ENCODE measurements at regions not wholly inside any gene's neighbourhood (a gene's known extent, or its start where the extent isn't known, plus 50 kb on each side); places are given as distances from the start of the nearest gene placed in this dataset.

DNA sequence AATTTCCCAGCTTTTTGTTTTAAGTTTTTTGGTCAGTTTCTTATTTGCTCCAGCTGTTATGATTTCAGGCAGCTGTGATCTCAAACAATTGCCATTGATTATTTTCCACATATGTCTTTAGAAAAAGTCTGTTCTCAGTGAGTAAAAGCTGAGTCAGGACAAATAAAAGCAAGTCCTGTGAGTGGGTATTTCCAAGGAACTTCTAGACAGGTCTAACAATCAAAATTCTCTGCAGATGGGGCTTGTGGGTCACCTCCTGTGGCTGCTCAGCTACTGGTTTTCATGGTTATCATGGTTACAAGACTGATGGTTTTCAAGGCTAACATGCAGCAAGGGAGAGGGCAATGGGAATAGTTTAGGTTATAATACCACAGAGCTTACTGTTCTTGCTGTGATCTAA is 585.7 kb downstream of the LMO4 start:
- TF ChIP-seq, protein P1, sequence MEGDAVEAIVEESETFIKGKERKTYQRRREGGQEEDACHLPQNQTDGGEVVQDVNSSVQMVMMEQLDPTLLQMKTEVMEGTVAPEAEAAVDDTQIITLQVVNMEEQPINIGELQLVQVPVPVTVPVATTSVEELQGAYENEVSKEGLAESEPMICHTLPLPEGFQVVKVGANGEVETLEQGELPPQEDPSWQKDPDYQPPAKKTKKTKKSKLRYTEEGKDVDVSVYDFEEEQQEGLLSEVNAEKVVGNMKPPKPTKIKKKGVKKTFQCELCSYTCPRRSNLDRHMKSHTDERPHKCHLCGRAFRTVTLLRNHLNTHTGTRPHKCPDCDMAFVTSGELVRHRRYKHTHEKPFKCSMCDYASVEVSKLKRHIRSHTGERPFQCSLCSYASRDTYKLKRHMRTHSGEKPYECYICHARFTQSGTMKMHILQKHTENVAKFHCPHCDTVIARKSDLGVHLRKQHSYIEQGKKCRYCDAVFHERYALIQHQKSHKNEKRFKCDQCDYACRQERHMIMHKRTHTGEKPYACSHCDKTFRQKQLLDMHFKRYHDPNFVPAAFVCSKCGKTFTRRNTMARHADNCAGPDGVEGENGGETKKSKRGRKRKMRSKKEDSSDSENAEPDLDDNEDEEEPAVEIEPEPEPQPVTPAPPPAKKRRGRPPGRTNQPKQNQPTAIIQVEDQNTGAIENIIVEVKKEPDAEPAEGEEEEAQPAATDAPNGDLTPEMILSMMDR (IDR thresholded peaks at IDR 0.05; ENCODE audit: extremely low read depth, low read depth, low read length): no peak
- no peak overlapping the region for H2AFZ ChIP-seq (ENCODE audit: low read length)
- no peak overlapping the region for H3K4me3 ChIP-seq (ENCODE audit: insufficient read depth, low read length)
- H3K36me3 ChIP-seq (ENCODE audit: insufficient read depth, low read length): no peaks in the 10 kb centered on the region
- peaks cover 26% of the 10 kb centered on the region for H3K4me1 ChIP-seq (ENCODE audit: insufficient read depth, low read length)
- H3K9me3 ChIP-seq (ENCODE audit: low read depth, low read length): no peaks in the 10 kb centered on the region
- H3K4me2 ChIP-seq (ENCODE audit: insufficient read depth, low read length): no peak overlapping the region
- no peak for DNase-seq (ENCODE audit: insufficient read length, low spot score, missing footprints)
- H3K27me3 ChIP-seq (ENCODE audit: insufficient read depth, low read length): no peaks in the 10 kb centered on the region
- no peaks in the 10 kb centered on the region for H3K79me2 ChIP-seq (ENCODE audit: insufficient read depth, low read length)
- H3K27ac ChIP-seq (ENCODE audit: low read depth, low read length): no peak overlapping the region
- no peaks in the 10 kb centered on the region for H4K20me1 ChIP-seq (ENCODE audit: insufficient read depth, low read length)

DNA sequence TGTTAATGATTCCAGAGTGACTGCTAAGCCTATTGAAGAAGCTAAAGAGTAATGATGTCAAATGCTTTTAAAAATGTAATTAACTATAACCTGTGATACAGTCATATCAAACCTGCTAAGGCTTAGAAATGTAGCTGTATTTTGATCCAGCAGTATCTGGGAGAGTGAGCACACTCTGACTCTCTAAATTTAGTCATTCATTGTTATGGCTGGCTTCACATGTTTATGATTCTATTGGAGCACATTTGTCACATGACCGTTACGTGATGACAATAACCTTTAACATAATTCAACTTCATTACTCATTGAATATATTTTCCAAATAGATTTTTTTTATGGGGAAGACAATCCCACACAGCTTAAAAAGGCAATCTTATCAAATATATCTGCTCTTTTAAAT is 587.1 kb downstream of the LMO4 start:
- Histone ChIP-seq H3K27ac (ENCODE audit: low read depth, low read length) (no peak overlapping the region), H3K36me3 (ENCODE audit: insufficient read depth, low read length) (no peaks in the 10 kb centered on the region), H4K20me1 (ENCODE audit: insufficient read depth, low read length) (no peaks in the 10 kb centered on the region), H3K4me3 (ENCODE audit: insufficient read depth, low read length) (no peak overlapping the region), H2AFZ (ENCODE audit: low read length) (no peak overlapping the region), H3K4me1 (ENCODE audit: insufficient read depth, low read length) (peaks cover 26% of the 10 kb centered on the region), H3K9me3 (ENCODE audit: low read depth, low read length) (no peaks in the 10 kb centered on the region), H3K4me2 (ENCODE audit: insufficient read depth, low read length) (no peak overlapping the region), H3K27me3 (ENCODE audit: insufficient read depth, low read length) (no peaks in the 10 kb centered on the region), H3K79me2 (ENCODE audit: insufficient read depth, low read length) (no peaks in the 10 kb centered on the region)
- DNase-seq (ENCODE audit: insufficient read length, low spot score, missing footprints): no peak
- TF ChIP-seq, protein P1 (IDR thresholded peaks at IDR 0.05; ENCODE audit: extremely low read depth, low read depth, low read length): no peak

GRCh38 chr1:87916965-87917364 is 588.3 kb downstream of the LMO4 start:
- Histone ChIP-seq H3K4me3 (ENCODE audit: insufficient read depth, low read length) (no peak overlapping the region), H3K27ac (ENCODE audit: low read depth, low read length) (peak overlapping the region; percentile 11), H4K20me1 (ENCODE audit: insufficient read depth, low read length) (no peaks in the 10 kb centered on the region), H3K36me3 (ENCODE audit: insufficient read depth, low read length) (no peaks in the 10 kb centered on the region), H3K4me2 (ENCODE audit: insufficient read depth, low read length) (peak overlapping the region; percentile 32), H3K9me3 (ENCODE audit: low read depth, low read length) (no peaks in the 10 kb centered on the region), H3K27me3 (ENCODE audit: insufficient read depth, low read length) (no peaks in the 10 kb centered on the region), H2AFZ (ENCODE audit: low read length) (peak overlapping the region; percentile 49), H3K79me2 (ENCODE audit: insufficient read depth, low read length) (no peaks in the 10 kb centered on the region), H3K4me1 (ENCODE audit: insufficient read depth, low read length) (peaks cover 26% of the 10 kb centered on the region)
- TF ChIP-seq, protein P1 (IDR thresholded peaks at IDR 0.05; ENCODE audit: extremely low read depth, low read depth, low read length): no peak
- DNase-seq (ENCODE audit: insufficient read length, low spot score, missing footprints): peak; percentile 38

DNA sequence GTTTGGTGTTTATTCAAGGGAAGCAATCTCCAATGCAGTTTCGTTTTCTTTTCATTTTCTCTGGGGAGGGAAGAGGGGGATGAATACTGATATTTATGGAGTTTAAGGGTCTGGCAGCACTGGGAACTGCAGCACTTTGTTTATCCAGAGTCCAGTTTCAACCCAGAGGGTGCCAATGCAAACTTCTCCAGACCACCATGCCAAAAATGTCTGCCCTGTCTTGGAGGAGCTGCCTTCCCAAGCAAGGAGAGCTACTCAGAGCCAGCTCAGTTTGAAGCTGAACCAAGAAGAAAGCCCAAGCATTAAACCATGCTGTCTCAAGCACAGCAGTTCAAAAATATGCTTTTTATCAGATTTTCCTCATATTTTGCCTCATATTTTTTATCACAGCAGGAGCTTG is 589.7 kb downstream of the LMO4 start:
- TF ChIP-seq, protein P1 (IDR thresholded peaks at IDR 0.05; ENCODE audit: extremely low read depth, low read depth, low read length): no peak
- H4K20me1 ChIP-seq (ENCODE audit: insufficient read depth, low read length): no peaks in the 10 kb centered on the region
- H3K4me2 ChIP-seq (ENCODE audit: insufficient read depth, low read length): peak overlapping the region; percentile 64
- no peaks in the 10 kb centered on the region for H3K9me3 ChIP-seq (ENCODE audit: low read depth, low read length)
- H2AFZ ChIP-seq (ENCODE audit: low read length): peak overlapping the region; percentile 85
- no peaks in the 10 kb centered on the region for H3K27me3 ChIP-seq (ENCODE audit: insufficient read depth, low read length)
- H3K79me2 ChIP-seq (ENCODE audit: insufficient read depth, low read length): no peaks in the 10 kb centered on the region
- H3K4me3 ChIP-seq (ENCODE audit: insufficient read depth, low read length): peak overlapping the region; percentile 63
- DNase-seq (ENCODE audit: insufficient read length, low spot score, missing footprints): no peak
- peaks cover 26% of the 10 kb centered on the region for H3K4me1 ChIP-seq (ENCODE audit: insufficient read depth, low read length)
- no peaks in the 10 kb centered on the region for H3K36me3 ChIP-seq (ENCODE audit: insufficient read depth, low read length)
- peak overlapping the region; percentile 11 for H3K27ac ChIP-seq (ENCODE audit: low read depth, low read length)

Data from osteoblast (primary cell).